Tongue (tissue), 1 donor: ENCODE measurements at regions not wholly inside any gene's neighbourhood (a gene's known extent, or its start where the extent isn't known, plus 50 kb on each side); places are given as distances from the start of the nearest gene placed in this dataset.
A peak's percentile ranks its signal among the peaks of the same experiment; 100 is the strongest.
"Not testable (repeated sequence)": the region's sequence is repeated elsewhere in the genome, so short reads cannot be mapped to it uniquely, and the experiment has no call there.

Source experiments
- DNase-seq: peaks from one replicate; pipeline ENCODE4 v3.0.0-alpha.2; 2015

DNA sequence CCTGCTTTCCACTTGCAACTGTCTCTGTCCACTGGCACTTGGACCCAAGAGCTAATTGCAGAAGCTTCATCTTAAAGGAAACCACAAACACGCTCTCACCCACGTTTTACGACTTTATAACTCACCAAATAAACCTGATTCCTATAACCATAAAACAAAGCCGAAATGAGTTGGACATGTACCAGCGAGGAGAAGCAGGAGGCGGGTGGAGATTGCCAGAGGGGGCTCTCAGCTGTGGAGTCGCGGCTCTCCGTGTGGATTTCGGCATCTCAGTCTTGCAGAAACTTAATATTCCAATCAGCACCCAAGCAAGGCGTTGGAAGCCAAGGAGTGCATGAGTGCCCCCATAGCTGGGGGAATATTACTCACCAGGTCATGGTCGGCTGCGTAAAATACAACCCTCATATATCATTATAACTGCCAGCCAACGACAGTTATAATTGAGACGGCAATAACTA, 483.6 kb downstream of the MN1 start:
- DNase-seq = peak; percentile 7

DNA sequence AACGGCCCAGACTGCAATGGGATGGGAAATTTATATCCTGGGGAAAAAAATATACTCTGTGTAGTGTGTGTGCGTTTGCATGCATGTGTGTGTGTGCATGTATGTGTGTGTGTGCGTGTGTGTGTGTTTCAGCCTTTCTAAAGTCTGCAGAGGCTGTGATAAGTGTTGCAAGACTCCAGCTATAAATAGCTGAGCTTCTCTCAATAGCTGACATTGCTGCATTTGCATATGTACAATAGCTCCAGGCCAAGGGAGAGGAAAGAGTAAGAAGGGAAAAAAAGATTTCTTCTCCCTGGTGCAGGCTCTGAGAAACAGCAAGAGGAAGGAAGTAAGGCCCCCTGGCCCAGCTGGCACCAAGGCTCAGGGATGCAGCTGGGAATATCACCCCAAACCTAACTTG, 483.0 kb downstream of the MN1 start:
- DNase-seq = peak; percentile 68

DNA sequence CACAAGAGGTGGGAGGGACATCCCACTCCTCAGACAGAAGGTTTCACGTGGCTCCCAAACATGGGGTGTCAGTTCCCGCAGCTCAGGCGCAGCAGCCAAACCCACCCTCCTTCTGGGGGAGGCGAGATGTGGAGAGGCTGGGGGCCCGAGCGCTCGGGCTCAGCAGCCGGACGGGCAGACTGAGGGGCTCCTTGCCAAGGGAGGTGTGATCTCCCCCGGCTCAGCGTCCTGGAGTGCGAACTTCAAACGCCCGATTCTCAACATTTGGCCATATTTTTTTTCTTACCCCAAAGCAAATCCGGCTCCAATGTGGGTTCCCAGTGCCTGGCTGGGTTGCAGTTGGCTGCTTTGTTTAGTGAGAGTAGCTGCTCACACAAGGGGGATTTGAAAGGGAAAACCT, 477.9 kb downstream of the MN1 start:
- peak; percentile 7 for DNase-seq

DNA sequence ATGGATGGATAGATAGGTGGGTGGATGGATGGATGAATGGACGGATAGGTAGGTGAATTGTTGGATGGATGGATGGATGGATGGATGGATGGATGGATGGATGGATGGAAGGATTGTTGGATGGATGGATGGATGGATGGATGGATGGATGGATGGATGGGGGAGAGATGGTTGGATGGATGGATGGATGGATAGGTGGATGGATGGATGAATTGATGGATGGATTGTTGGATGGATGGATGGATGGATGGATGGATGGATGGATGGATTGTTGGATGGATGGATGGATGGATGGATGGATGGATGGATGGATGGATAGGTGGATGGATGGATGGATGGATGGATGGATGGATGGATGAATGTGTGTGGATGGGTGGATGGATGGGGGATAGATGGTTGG, 476.6 kb downstream of the MN1 start:
- not testable (repeated sequence) for DNase-seq

DNA sequence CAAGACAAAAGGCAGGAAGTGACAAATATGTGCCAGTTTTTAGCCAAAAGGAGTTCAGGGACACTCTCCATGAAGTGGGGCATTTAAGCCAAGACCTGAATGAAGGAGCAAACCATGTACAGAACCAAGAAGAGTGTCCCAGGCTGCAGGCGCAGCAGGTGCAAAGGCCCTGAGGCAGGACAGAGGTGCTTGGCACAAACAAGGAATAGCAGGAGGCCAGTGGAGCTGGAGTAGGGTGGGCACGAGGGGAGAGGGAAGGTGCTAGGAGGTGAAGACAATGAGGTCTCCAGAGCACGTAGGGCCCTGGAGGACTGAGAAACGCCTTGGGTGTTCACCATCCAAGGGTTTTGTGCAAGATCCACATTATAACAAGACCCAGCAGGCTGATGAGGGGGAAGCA, 474.1 kb downstream of the MN1 start:
- DNase-seq = no peak

DNA sequence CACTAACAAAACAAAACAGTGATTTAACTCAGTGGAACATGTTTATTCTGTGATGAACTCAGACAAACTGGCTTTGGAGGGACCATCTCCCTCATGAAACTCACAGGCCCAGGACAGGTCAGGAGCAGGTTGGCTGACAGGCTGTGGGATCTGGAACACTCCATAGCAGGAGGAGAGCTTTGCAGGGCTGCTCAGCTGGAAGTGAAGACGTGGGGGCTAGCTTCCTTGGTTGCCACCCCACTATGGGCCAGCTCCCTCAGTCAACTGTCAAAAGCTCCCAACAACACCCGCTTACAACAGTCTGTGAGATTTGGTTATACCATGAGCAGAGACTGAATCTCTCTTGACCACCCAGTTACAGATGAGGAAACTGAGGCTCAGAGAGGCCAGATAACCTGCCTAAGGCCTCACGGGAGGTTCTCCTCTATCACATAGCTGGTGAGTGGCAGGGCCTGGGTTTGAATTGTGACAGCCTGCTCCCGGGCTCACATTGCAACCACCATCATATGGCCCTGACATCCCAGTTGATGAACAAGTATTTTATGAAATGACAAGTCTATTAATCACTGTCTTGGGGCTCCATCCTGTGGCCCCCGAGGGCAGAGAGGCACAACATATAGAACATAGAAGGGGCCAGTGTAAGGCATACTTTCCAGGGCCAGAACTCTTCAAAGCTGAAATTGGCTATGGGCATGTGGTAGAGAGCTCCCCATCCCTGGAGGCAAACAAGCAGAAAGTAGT, 473.4 kb downstream of the MN1 start:
- no peak for DNase-seq

DNA sequence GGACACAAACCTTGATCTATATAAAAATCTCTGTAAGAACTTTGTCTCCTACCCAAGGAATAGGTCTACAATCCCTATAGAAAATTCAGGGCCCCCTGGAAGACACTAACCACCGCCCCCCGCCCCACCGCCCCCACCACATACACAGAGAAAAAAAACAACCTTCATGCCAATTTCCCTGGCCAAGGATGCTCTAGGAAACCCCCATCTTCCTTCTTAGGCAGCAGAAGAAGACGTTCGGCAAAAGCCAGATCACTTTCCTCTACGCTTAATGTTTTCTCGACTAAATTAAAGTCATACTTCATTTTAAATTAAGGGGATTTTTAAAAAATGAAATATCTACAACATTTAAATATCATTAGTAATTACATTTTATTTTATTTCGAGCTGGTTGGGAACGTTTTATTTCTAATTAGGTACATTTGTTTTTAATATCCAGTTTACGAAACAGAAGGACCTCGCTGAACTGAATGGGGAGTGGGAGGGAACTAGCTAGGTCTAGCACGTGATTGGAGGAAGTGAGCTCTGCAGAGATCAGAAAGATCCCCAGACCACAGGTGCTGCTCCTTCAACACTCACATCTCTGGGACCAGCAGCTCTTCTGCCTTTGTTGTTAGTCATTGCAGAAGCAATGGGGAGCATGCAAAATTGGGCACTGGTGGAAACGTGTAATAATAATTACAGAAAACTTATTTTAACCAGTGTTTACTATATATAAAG, 472.3 kb downstream of the MN1 start:
- no peak for DNase-seq

DNA sequence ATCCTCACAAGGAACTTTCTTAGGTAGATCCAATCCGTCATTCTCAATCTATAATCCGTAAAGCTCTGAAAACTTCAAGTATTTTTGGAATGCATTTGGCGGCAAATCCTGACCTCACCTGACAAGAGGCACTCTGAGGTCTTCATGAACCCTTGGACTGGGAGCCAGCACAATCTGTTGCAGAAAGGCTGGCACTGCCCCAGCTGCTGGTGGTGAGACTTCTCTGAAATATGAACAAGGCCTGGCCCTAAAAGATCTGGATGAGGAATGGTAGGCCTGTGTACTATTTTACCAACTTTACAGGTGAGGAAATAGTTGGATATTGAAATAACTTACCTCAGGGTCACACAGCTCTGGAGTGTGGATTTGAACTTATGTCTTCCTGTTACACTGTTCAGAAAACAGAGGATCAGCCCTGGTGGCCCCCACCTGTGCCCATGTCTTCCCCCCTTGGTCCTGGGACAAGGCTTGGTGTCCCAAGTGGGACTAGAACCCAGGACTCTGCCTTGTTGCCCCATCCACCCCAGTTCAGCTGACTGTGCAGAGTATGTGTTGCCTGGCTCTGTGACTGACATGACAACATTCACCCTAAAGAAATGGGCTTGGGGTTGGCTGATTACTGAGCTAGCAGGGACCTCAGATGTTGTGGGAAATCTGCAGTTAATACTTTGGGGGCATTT, 471.4 kb downstream of the MN1 start:
- no peak for DNase-seq

DNA sequence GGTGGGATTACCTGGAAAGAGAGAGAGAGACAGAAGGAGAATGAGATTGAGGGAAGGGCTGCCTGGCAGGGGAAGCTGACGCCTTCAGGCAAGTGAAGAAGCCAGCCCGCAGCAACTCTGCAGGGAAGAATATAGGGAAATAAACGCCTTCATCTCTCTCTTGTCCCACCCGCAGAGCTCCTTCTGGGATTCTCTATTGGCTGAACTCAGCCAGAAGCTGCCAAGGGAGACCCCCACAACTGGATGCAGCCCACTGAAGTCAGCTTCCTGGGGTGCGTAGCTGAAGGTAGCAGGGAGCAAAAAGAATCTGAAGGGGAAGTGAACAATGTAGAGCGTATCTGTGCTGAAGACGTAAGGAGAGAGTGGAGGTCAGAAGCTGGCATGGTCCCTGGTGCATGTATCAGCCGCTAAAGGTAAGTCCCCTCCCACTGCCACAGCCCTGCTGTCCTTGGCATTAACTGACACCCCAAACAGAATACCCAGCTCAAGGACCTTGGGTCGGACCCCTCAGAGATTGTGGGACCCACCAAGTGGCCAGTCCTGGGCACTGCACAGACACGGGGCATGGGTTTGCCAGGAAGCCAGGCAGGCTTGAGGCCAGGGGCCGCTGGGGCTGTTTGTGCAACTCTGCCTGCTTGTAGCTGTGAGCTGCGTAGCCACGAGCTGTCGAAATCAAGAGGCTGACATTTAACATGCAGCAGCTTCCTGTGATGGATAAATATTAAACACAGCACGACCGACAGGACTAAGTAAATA, 469.9 kb downstream of the MN1 start:
- peak; percentile 54 for DNase-seq

DNA sequence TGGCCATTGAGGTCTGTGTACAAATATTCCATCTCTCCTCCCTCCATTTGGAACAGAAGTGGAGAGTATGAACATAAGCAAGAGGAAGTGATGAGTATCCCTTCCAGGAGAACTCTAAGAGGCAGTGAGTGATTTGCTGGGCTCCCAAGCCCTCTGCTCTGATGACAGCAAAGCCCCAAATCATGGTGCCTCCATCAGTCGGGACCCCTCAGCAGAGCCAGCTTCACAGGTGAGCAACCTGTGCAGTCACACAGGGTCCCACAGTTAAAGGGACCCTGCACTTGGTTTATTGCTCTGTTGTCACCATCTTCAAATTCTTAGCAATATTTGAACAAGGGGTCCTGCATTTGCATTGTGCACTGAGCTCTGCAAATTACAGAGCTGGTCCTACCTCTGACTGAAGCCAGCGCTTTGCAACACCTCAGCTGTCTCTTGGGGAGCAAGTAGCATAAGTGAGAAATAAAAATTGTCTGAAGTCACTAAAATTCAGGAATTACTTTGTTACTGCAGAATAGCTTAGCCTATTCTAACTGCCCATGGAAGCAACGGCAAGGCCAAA, 466.4 kb downstream of the MN1 start:
- DNase-seq = no peak

DNA sequence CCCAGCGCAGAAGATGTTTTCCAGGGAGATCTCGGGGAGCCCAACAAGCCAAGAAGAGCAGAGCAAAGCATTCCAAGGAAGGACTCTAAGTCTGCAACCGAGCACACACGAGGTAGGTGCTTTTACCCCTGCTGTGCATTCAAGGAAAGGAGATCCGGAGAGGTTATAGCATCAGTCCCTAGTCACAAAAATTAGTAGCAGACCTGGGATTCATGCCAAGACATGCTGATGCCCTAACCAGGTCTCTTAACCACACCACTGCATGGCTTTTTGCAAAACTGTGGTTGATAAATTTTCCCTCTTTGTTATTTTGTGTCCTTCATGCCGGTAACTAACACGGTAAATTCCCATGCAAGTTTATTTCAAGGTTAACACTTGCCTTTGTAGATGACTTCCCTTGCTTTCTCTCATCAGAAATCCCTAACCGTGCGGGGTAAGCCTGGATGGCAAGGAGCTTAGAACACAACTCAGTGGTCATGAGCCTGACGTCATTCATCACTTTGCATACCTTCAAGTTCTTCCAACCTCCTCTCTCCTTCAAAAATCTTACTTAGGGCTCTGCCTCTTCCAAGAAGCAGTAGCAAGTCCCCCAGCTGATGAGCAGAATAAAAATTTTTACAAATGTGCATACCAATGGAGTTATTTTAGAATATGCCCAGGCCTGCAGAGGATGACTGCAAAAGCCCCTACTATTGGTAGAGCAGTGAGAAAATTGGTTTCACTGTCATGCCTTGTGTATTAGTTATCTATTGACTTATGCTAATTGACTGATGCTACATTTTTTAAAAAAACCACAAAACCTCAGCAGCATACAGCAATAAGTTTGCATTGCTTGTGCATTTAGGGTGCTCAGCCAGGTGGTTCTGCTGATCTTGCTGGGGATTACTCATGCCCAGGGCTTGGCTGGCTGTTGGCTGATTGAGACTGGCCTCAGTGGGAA, 465.1 kb downstream of the MN1 start:
- DNase-seq = no peak

DNA sequence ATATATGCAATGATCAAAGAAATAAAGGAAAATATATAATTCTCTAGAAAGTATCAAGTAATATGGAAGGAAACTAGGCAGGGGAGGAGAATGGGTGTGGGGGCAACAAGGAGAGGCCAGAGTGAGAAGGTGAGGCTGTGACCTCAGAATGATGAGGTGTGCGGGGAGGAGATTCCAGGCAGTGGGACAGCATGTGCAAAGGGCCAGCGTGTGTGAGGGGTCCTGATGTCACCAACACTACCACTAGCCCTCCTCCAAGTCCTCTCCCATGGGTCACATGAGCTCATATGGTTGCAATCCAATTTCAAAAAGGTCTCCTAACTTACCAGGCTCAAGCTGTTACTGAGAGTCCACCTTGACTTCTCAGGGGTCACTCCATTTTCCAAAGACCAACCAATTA, 463.9 kb downstream of the MN1 start:
- no peak for DNase-seq

DNA sequence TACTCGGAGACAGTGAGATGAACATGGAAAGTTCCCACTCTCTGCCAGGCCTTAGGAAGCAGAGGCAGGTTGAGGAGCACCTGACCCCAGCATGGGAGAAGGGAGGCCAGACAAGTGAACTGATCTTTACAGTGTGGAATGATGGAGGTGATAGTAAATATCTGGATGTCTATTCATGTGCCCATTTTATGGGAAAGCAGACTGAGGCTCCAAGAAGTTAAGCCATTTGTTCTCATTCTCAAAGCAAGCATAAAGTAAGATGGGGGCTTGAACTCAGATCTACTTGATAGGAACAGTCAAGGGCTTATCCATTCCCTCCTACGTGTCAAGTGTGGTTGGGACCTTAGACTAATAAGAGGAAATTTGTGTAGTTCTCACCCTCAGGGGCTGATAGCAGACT, 461.5 kb downstream of the MN1 start:
- no peak for DNase-seq

DNA sequence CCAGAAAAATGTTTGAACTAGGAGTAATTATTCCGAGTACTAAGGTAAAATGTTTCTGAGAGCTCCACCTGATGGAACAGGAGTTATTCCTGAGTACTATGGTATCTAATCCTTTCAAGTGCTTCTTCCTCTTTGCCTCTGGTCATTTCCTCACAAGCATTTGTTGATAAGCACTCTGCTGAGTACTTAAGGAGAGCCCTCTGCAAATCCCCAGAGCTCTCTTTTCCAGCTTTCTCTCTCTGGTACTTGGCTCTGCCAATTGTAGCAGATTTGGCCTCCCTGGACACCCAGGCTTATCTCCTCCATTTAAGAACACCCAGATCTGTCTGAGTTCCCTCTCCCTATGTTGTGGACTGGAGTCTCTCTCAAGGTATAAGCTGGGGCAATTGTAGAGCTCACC, 457.0 kb downstream of the MN1 start:
- DNase-seq = no peak

DNA sequence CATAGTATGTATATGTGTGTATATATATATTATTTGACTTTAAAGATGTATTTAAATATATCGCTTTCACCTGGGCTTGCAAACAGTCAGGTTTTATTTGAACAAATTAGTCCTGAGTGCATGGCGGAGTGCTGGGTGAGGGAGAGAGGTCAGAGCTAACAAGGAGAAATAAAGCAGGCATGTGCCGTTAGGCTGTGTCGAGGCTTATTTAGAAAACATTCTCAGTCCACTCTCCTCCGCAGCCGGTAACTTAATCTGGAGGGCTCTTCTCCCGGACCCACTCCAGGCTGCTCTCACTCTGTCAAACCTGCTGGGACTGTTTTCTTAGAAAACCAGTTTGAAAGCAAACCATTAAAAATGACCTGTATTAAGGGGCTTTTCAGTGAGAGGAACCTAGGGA, 455.9 kb downstream of the MN1 start:
- peak; percentile 12 for DNase-seq

DNA sequence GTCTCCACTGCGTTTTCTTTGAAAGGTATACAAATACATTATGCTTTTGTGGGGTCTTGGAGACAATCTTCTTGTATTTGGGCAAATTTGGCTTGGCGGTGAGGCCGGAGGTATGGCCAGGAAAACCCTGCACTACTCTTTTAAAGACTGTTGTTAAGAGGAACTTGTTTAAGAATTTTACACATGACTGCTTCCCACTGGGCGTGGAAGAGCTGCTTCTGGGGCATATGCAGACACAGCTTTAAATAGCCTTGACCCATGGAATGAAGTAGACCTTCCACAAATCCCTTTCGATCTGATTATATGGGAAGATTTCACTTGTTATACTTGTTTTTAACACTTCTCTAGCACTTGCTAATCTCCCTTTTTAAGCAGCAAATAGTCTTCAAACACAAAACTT, 453.6 kb downstream of the MN1 start:
- no peak for DNase-seq

DNA sequence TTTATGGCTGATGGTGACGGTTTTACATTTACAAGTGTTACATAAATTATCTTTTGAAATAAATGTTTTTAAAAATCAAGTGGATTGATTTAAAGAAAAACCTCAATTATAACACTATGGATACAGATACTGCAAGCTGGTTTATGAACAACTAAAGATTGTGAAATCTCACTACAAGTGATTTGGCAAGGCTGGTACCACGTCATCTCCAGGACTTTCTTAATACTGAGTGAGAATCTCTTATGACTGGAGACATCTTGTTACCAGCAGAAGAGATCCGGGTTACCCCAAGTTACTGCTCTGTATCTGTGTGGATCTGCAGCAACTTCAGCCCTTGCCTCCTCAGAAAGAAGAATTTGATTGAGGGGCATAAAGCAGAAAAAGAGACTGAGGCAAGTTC, 452.9 kb downstream of the MN1 start:
- no peak for DNase-seq

DNA sequence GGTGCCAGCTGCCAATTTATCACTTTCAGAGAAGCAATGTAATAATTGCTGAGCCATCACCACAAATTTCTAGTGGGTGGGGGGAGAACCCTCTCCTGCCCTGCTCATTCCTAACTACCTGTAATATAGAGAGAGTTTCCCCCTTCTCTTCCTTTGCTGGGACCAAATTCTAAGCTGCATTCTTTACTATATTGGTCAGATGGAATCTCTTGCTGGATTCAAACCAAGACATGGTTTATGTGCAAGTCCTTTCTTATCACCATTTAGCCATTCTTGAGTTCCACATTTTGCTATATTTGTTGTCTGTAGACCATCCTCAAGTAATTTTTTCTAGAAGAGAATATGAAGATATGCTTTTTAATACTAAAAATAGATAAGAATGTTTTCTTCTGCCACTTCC, 452.1 kb downstream of the MN1 start:
- no peak for DNase-seq

DNA sequence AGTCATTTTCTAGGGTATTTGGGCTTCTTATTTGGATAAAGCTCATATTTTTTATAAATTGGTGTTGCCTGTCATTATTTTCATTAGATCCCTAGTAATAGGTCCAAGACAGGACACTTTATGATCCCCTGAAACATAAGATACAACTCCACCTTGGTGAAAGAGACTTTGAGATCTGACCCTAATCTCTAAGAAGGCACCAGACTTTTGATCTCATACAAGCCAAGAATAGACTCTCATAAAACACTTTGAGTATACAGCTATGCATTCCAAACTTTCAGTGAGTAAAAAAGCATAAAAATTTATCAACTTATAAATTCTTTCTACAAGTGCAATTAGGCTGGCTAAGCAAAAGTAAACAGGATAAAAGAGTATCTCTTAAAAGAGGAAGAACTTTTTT, 451.2 kb downstream of the MN1 start:
- DNase-seq = no peak

DNA sequence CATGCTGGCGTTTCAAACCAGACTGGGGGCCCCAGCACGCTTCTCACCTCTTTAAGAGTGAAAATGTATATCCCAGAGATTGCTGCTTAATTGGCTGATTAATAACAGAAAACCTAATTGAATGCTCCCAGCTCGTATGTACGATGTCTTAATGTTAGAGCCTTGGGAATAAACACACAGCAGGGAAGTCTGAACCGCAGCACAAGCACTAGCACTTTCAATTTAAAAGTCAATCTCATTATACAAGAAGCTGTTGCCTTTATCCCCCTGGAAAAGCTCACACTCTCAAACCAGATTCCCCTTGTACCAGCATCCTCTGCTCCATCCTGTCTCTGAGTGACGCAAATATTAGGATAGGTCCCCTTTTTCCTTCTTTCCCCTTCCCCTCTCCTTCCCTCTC, 449.1 kb downstream of the MN1 start:
- no peak for DNase-seq
